Common myeloid progenitor, CD34-positive (primary cell): ENCODE measurements at regions not wholly inside any gene's neighbourhood (a gene's known extent, or its start where the extent isn't known, plus 50 kb on each side); places are given as distances from the start of the nearest gene placed in this dataset.

Source experiments
- CTCF ChIA-PET: fragments of 350-600 bp; sonication (Branson Sonifier 250); formaldehyde crosslinking; loops from one replicate; lab custom pipeline; 2021; ENCODE audit warnings: antibody characterized with exemption; lab: Charles Lee
- POLR2A ChIA-PET: fragments of 350-600 bp; sonication (Branson Sonifier 250); formaldehyde crosslinking; loops from one replicate; lab custom pipeline; 2021; ENCODE audit warnings: antibody characterized with exemption; lab: Charles Lee
- DNase-seq, 3 donors: peaks; one replicate each; pipeline versions ENCODE4 v3.0.0 to v3.0.0-alpha.2; 2013
- H3K27ac ChIP-seq, 2 experiments: 1 replicate in 1 of 2; 2 replicates in 1 of 2; pipeline ENCODE4 v1.7.0; 2013; ENCODE audit warnings: inconsistent platforms in 2 of 2, low read length in 2 of 2, mild to moderate bottlenecking in 2 of 2, low read depth in 1 of 2, moderate library complexity in 1 of 2; ENCODE audit not compliant: severe bottlenecking in 2 of 2, insufficient read depth in 1 of 2, poor library complexity in 1 of 2
- H3K27me3 ChIP-seq, 5 experiments: replicated peaks in 2 of 5; 1 replicate in 3 of 5; 2 replicates in 2 of 5; pipeline versions ENCODE4 v1.6.1 to v1.7.0; 2013; ENCODE audit warnings: low read length in 4 of 5, mild to moderate bottlenecking in 2 of 5, moderate library complexity in 2 of 5, inconsistent platforms in 1 of 5; ENCODE audit not compliant: insufficient read depth in 5 of 5, control insufficient read depth in 4 of 5
- H3K36me3 ChIP-seq, 4 experiments: 1 replicate in 2 of 4; 2 replicates in 2 of 4; pipeline versions ENCODE4 v1.6.1 to v1.7.0; 2013; ENCODE audit warnings: low read length in 3 of 4, control low read depth in 1 of 4, mild to moderate bottlenecking in 1 of 4; ENCODE audit not compliant: control insufficient read depth in 4 of 4, insufficient read depth in 4 of 4
- H3K4me1 ChIP-seq, 4 experiments: 1 replicate in 3 of 4; 2 replicates in 1 of 4; pipeline versions ENCODE4 v1.6.1 to v1.7.1; 2013; ENCODE audit warnings: low read length in 3 of 4, mild to moderate bottlenecking in 3 of 4, control low read depth in 1 of 4, inconsistent platforms in 1 of 4, moderate library complexity in 1 of 4; ENCODE audit not compliant: control insufficient read depth in 4 of 4, insufficient read depth in 4 of 4; ENCODE audit errors: control extremely low read depth in 1 of 4
- H3K4me3 ChIP-seq, 7 experiments: 1 replicate in 4 of 7; 2 replicates in 3 of 7; pipeline versions ENCODE4 v1.5.1 to v1.7.0; 2013; ENCODE audit warnings: mild to moderate bottlenecking in 7 of 7, low read length in 6 of 7, moderate library complexity in 6 of 7, inconsistent platforms in 2 of 7, low read depth in 2 of 7, control low read depth in 1 of 7; ENCODE audit not compliant: insufficient read depth in 4 of 7, control insufficient read depth in 1 of 7; ENCODE audit errors: extremely low read depth in 1 of 7
- H3K9me3 ChIP-seq, 5 experiments: 1 replicate in 4 of 5; 2 replicates in 1 of 5; pipeline versions ENCODE4 v1.6.1 to v1.7.1; 2013; ENCODE audit warnings: low read length in 4 of 5, mild to moderate bottlenecking in 2 of 5, inconsistent platforms in 1 of 5, low read depth in 1 of 5, moderate library complexity in 1 of 5; ENCODE audit not compliant: control insufficient read depth in 4 of 5, insufficient read depth in 2 of 5; ENCODE audit errors: control extremely low read depth in 1 of 5
- WGBS: methylation state at CpG from one replicate; pipeline ENCODE4 v1.1.5; 2013; ENCODE audit not compliant: insufficient coverage; 5-methylcytosine and 5-hydroxymethylcytosine counted together

DNA sequence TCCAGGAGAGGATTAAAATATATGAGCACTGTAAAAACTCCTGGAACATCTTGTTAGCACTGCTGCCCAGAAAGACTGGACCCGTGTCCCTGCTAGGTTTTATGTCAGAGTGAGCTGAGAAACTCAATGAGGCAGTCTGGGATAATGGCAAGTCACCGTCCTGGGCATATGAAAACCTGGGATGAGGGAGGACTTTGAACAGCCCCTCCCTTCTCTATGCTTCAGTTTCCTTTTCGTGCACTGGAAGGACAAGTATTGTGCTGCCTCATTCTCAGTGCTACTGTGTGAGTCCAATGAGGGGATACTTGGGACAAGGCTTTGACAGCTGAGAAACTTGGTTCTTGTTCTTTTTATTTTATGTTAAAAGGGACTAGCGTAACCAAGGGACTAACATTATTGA is 143.0 kb upstream of the SHB start:
- ChIA-PET CTCF (no interaction called here), POLR2A (no interaction called here)
- no peaks in the 10 kb centered on the region for H3K27me3 ChIP-seq
- WGBS = 74% methylated on average over 3 of the region's 4 CpGs
- H3K4me3 ChIP-seq = no peak overlapping the region
- H3K9me3 ChIP-seq = peaks cover 0 to 4% (median 0%) of the 10 kb centered on the region in 5 experiments
- H3K27ac ChIP-seq = no peak overlapping the region
- H3K4me1 ChIP-seq = no peaks in the 10 kb centered on the region
- no peak for DNase-seq
- no peaks in the 10 kb centered on the region for H3K36me3 ChIP-seq

DNA sequence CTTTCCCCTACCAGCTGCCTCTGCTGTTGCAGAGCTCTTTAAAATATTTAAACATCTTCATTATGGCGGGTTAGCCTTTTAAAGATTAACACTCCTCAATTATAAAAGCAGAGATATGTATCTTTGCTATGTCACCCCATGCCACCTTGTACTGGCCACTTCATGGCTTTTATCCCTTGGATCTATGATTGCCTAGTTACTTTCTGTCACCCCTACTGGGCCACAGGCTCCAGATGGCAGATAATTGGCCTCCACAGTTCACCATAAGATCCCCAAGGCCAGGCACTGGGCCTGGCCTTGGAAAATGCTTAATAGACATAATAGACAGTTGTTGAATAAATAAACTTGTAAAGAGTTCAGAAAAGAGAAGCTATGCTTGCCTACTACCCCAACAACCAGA is 142.0 kb upstream of the SHB start:
- DNase-seq = no peak

DNA sequence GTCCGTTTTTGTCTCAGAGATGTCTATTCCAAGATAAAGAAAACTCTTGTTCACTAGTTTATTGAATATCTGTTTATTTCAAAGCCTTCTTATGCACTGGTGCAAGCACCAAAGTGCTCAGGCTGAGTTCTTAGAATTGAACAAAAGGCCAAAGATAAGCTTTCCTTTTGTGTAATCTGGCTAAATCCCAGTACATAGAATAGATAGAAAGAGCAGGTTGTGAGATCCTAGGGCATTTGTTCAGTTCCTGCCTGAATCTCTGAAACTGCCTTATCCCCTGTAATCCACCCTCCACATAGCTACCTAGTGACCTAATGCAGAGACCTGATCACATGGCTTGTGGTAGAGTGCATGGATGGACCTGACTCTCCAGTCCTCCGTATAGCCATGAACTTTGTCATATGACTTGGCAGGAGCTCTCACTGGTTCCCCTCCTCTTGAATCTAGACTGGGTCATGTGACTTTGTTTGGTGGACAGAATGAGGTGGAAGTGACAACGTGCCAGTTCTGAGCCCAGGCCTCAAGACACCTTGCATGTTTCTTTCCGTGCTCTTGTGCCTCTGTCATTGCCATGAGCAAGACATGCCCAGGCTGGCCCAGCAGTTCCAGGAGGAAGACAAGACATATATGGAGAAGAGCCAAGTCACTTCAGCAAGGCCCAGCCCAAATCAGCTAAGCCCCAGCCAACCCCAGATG is 139.3 kb upstream of the SHB start:
- Histone ChIP-seq H3K27me3 (no peaks in the 10 kb centered on the region), H3K36me3 (no peaks in the 10 kb centered on the region), H3K9me3 (peaks cover 0 to 4% (median 0%) of the 10 kb centered on the region in 5 experiments), H3K4me3 (no peak overlapping the region), H3K4me1 (peaks cover 0 to 4% (median 0%) of the 10 kb centered on the region in 4 experiments), H3K27ac (no peak overlapping the region)
- DNase-seq = no peak
- WGBS = 94% methylated on average over 3 of the region's 4 CpGs
- POLR2A ChIA-PET = no interaction called here
- CTCF ChIA-PET = no interaction called here

More for the DNA sequence above, 142.0 kb upstream of the SHB start:
- 100% methylated on average over 1 of the region's 1 CpG for WGBS
- no peaks in the 10 kb centered on the region for H3K36me3 ChIP-seq
- ChIA-PET POLR2A (no interaction called here), CTCF (no interaction called here)
- H3K4me1 ChIP-seq = no peaks in the 10 kb centered on the region
- peaks cover 0 to 4% (median 0%) of the 10 kb centered on the region in 5 experiments for H3K9me3 ChIP-seq
- H3K27ac ChIP-seq = no peak overlapping the region
- H3K4me3 ChIP-seq = no peak overlapping the region
- H3K27me3 ChIP-seq = no peaks in the 10 kb centered on the region

GRCh38 chr9:38207247-38207778 is 138.3 kb upstream of the SHB start:
- ChIA-PET CTCF (no interaction called here), POLR2A (no interaction called here)
- H3K4me1 ChIP-seq = peaks cover 0 to 4% (median 0%) of the 10 kb centered on the region in 4 experiments
- DNase-seq = no peak
- no peaks in the 10 kb centered on the region for H3K36me3 ChIP-seq
- H3K9me3 ChIP-seq = peaks cover 0 to 4% (median 0%) of the 10 kb centered on the region in 5 experiments
- 60% methylated on average over 2 of the region's 3 CpGs for WGBS
- no peaks in the 10 kb centered on the region for H3K27me3 ChIP-seq
- H3K27ac ChIP-seq = no peak overlapping the region
- H3K4me3 ChIP-seq = no peak overlapping the region

DNA sequence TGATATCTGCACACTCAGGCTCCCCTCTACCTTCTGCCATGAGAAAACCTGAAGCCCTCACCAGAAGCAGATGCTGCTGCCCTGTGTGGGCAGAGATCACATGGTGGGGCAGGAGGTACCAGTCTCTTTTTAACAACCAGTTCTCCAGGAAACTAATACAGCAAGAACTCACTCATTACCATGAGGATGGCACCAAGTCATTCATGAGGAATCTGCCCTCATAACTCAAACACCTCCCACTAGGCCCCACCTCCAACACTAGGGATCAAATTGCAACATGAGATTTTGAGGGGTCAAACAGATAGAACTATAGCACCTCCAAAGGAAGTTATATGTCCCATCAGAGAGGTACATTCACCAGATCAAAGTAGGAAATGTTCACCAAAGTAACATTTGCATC is 136.3 kb upstream of the SHB start:
- H3K36me3 ChIP-seq = no peaks in the 10 kb centered on the region
- H3K27me3 ChIP-seq = no peaks in the 10 kb centered on the region
- H3K9me3 ChIP-seq = peaks cover 0 to 6% (median 0%) of the 10 kb centered on the region in 5 experiments
- H3K4me1 ChIP-seq = peaks cover 0 to 4% (median 0%) of the 10 kb centered on the region in 4 experiments
- ChIA-PET CTCF (no interaction called here), POLR2A (no interaction called here)
- no peak overlapping the region for H3K4me3 ChIP-seq
- no peak for DNase-seq
- H3K27ac ChIP-seq = no peak overlapping the region

DNA sequence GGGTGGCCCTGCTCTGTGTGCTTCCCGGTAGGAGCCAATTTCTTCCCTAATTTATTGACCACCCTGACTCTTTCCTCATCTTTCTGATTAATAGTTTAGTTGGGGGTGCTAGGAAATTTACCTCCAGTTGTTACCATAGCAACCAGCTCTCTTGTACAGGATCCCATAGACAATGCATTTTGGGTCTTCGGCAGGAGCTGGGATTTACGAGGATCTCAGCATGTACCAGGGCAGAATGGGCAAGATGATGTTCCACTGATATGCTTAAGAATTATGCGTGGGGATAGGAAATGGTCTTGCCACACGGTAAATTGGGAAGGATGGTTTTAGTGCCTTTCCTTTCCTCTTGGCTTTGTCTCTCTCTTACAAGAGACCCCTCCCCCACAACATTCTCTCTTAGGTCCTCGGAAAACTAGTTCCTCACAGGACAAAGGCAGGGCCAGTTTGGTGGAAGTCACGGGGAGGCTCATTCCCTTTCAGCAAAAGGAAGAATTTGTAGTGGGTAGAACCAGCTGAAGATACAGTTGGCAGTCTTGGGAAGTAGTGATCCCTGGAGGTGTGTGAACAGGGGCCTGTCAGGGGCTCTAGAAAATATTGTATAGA is 133.4 kb upstream of the SHB start:
- Histone ChIP-seq H3K27ac (no peak overlapping the region), H3K27me3 (no peaks in the 10 kb centered on the region), H3K4me1 (peaks cover 0 to 4% (median 0%) of the 10 kb centered on the region in 4 experiments), H3K9me3 (peaks cover 0 to 5% (median 0%) of the 10 kb centered on the region in 5 experiments), H3K4me3 (no peak overlapping the region), H3K36me3 (no peaks in the 10 kb centered on the region)
- POLR2A ChIA-PET = no interaction called here
- DNase-seq = no peak
- CTCF ChIA-PET = interaction anchor here (0.6 to 1.0 kb wide), 2 partner anchors 30 to 46 kb away, joined by 3 read pairs; no protein-coding TSS in a partner anchor
- WGBS = 68% methylated on average over 4 of the region's 7 CpGs

GRCh38 chr9:38201844-38202243 is 132.8 kb upstream of the SHB start:
- Histone ChIP-seq H3K27ac (no peak overlapping the region), H3K36me3 (no peaks in the 10 kb centered on the region), H3K9me3 (peaks cover 0 to 2% (median 0%) of the 10 kb centered on the region in 5 experiments), H3K4me3 (no peak overlapping the region), H3K27me3 (no peaks in the 10 kb centered on the region), H3K4me1 (peaks cover 0 to 5% (median under 1%) of the 10 kb centered on the region in 4 experiments)
- CTCF ChIA-PET = interaction anchor here (0.6 to 1.0 kb wide), 2 partner anchors 31 to 47 kb away, joined by 3 read pairs; no protein-coding TSS in a partner anchor
- DNase-seq = no peak
- POLR2A ChIA-PET = no interaction called here
- 66% methylated on average over 3 of the region's 3 CpGs for WGBS
